PC-3 (cell line): ENCODE measurements at regions not wholly inside any gene's neighbourhood (a gene's known extent, or its start where the extent isn't known, plus 50 kb on each side); places are given as distances from the start of the nearest gene placed in this dataset.
"Not testable (repeated sequence)": the region's sequence is repeated elsewhere in the genome, so short reads cannot be mapped to it uniquely, and the experiment has no call there.

Experiments
- ATAC-seq: fragments of 200-7000 bp; cut with Tn5 transposase; 2 replicates; pipeline ENCODE4 v1.9.1; 2020; ENCODE audit warnings: mild to moderate bottlenecking, moderate library complexity
- BruUV-seq: library from RNA; stranded (reverse); fragments of 400-500 nt; replicated peaks from 2 replicates; lab custom pipeline; 2021; lab: Mats Ljungman, UMichigan
- CTCF ChIA-PET: fragments of 300-600 bp; sonication (Branson Sonifier 250); formaldehyde crosslinking; loops from one replicate; lab custom pipeline; 2022; ENCODE audit warnings: antibody characterized with exemption; lab: Charles Lee
- POLR2A ChIA-PET: fragments of 300-600 bp; sonication (Branson Sonifier 250); formaldehyde crosslinking; loops from one replicate; lab custom pipeline; 2022; ENCODE audit warnings: antibody characterized with exemption; ENCODE audit not compliant: unreplicated experiment; lab: Charles Lee
- DNase-seq: peaks from one replicate; pipeline ENCODE4 v3.0.0-alpha.2; 2015
- H2AFZ ChIP-seq: fragments of 300-600 bp; sonication (generic); 2 replicates; pipeline ENCODE4 v1.6.0; 2016; ENCODE audit warnings: antibody characterized with exemption, low read length
- H3F3A ChIP-seq: fragments of 300-600 bp; sonication (generic); one replicate; pipeline ENCODE4 v1.6.0; 2017; ENCODE audit warnings: antibody characterized with exemption, low read length, control low read depth, mild to moderate bottlenecking; ENCODE audit not compliant: unreplicated experiment
- H3K27ac ChIP-seq: fragments of 300-600 bp; sonication (generic); 2 replicates; pipeline ENCODE4 v1.5.1; 2016; ENCODE audit warnings: mild to moderate bottlenecking, low read length
- H3K27me3 ChIP-seq: fragments of 300-600 bp; sonication (generic); 2 replicates; pipeline ENCODE4 v1.6.1; 2016; ENCODE audit warnings: low read length, mixed read lengths
- H3K36me3 ChIP-seq: fragments of 300-600 bp; sonication (generic); 2 replicates; pipeline ENCODE4 v1.6.1; 2016; ENCODE audit warnings: low read depth, mixed run types, low read length, mixed read lengths
- H3K4me1 ChIP-seq: fragments of 300-600 bp; sonication (generic); 2 replicates; pipeline ENCODE4 v1.5.1; 2016; ENCODE audit warnings: low read length; ENCODE audit not compliant: insufficient read depth
- H3K4me2 ChIP-seq: fragments of 300-600 bp; sonication (generic); 2 replicates; pipeline ENCODE4 v1.6.0; 2016; ENCODE audit warnings: low read length
- H3K4me3 ChIP-seq: fragments of 300-600 bp; sonication (generic); 2 replicates; pipeline ENCODE4 v1.5.1; 2016; ENCODE audit warnings: mild to moderate bottlenecking, low read length, mixed read lengths
- H3K79me2 ChIP-seq: fragments of 300-600 bp; sonication (generic); 2 replicates; pipeline ENCODE4 v1.6.1; 2017; ENCODE audit warnings: low read length, mixed read lengths
- H3K9ac ChIP-seq: fragments of 300-600 bp; sonication (generic); 2 replicates; pipeline ENCODE4 v1.6.0; 2016; ENCODE audit warnings: mild to moderate bottlenecking, low read length
- H3K9me2 ChIP-seq: fragments of 300-600 bp; sonication (generic); replicated peaks from 2 replicates; pipeline ENCODE4 v1.6.1; 2016; ENCODE audit warnings: mixed run types, low read length, mixed read lengths
- H3K9me3 ChIP-seq: fragments of 300-600 bp; sonication (generic); 2 replicates; pipeline ENCODE4 v1.6.1; 2016; ENCODE audit warnings: low read length, mixed read lengths
- H4K20me1 ChIP-seq: fragments of 300-600 bp; sonication (generic); 2 replicates; pipeline ENCODE4 v1.6.1; 2016; ENCODE audit warnings: low read length, mixed read lengths
- CTCF ChIP-seq: fragments of 300-600 bp; sonication (generic); conservative IDR thresholded peaks from 2 replicates; pipeline ENCODE4 v1.5.1; 2017; ENCODE audit warnings: antibody characterized with exemption, low read depth, mild to moderate bottlenecking, low read length
- EZH2 ChIP-seq: fragments of 300-600 bp; sonication (generic); IDR thresholded peaks from one replicate; pipeline ENCODE4 v1.6.1; 2017; ENCODE audit warnings: antibody characterized with exemption, mild to moderate bottlenecking, low read length; ENCODE audit not compliant: unreplicated experiment
- EZH2phosphoT487 ChIP-seq: fragments of 300-600 bp; sonication (generic); IDR thresholded peaks from 2 replicates; pipeline ENCODE4 v1.6.1; 2018; ENCODE audit warnings: mild to moderate bottlenecking, antibody characterized with exemption, low read length, borderline replicate concordance
- intact Hi-C: fragments of 100-400 bp; cut with micrococcal nuclease; formaldehyde crosslinking; loops from 2 replicates; pipeline ENCODE4 v1.9.0; 2023

- no peak for ATAC-seq
- Histone ChIP-seq H3K4me1 (peaks cover 9% of the 10 kb centered on the region; the same call in 1 of the 2 replicates), H3K27me3 (no peaks in the 10 kb centered on the region), H3K36me3 (no peaks in the 10 kb centered on the region), H2AFZ (no peak overlapping the region), H3K9ac (no peak overlapping the region), H3K27ac (no peak overlapping the region), H3K4me3 (no peak overlapping the region), H3K9me3 (no peaks in the 10 kb centered on the region), H3K9me2 (no peaks in the 10 kb centered on the region), H4K20me1 (no peaks in the 10 kb centered on the region), H3F3A (no peaks in the 10 kb centered on the region), H3K79me2 (no peaks in the 10 kb centered on the region), H3K4me2 (no peak overlapping the region)
- no TSS peak for BruUV-seq
- ChIA-PET POLR2A (no interaction called here), CTCF (no interaction called here)
- DNase-seq: no peak
- intact Hi-C loops: no loop called here
- no peak for TF ChIP-seq EZH2
- no peak for TF ChIP-seq EZH2phosphoT487
- TF ChIP-seq CTCF: no peak
Measured at GRCh38 chr3:144593881-144594280, 622.3 kb downstream of the DIPK2A start.

- intact Hi-C loops, DNase-seq, H3K79me2 ChIP-seq, H3K36me3 ChIP-seq, H3K9ac ChIP-seq, BruUV-seq, CTCF ChIA-PET, H3K27ac ChIP-seq, H3K4me2 ChIP-seq, H3K4me3 ChIP-seq, H2AFZ ChIP-seq, H3F3A ChIP-seq, ATAC-seq, H4K20me1 ChIP-seq, H3K27me3 ChIP-seq, H3K4me1 ChIP-seq, POLR2A ChIA-PET, H3K9me2 ChIP-seq, H3K9me3 ChIP-seq: not testable (repeated sequence)
Measured at GRCh38 chr3:144620236-144620635, 648.6 kb downstream of the DIPK2A start.

- Histone ChIP-seq H2AFZ (no peak overlapping the region), H3K9ac (no peak overlapping the region), H3K27ac (no peak overlapping the region), H4K20me1 (no peaks in the 10 kb centered on the region), H3K79me2 (no peaks in the 10 kb centered on the region), H3K9me2 (no peaks in the 10 kb centered on the region), H3K4me2 (no peak overlapping the region), H3K4me3 (no peak overlapping the region), H3F3A (no peaks in the 10 kb centered on the region), H3K27me3 (no peaks in the 10 kb centered on the region), H3K4me1 (no peaks in the 10 kb centered on the region), H3K36me3 (no peaks in the 10 kb centered on the region), H3K9me3 (no peaks in the 10 kb centered on the region)
- CTCF ChIA-PET: no interaction called here
- POLR2A ChIA-PET: no interaction called here
- intact Hi-C loops: no loop called here
- TF ChIP-seq CTCF (no peak), EZH2phosphoT487 (no peak), EZH2 (no peak)
- no peak for ATAC-seq
- no TSS peak for BruUV-seq
- no peak for DNase-seq
Measured at GRCh38 chr3:144622845-144623244, 651.2 kb downstream of the DIPK2A start.
